DOHH2 (cell line): ENCODE measurements at regions not wholly inside any gene's neighbourhood (a gene's known extent, or its start where the extent isn't known, plus 50 kb on each side); places are given as distances from the start of the nearest gene placed in this dataset.

Experiments used
- H3F3A ChIP-seq: fragments of 200-600 bp; sonication (generic), shearing (Covaris generic); 2 replicates; pipeline ENCODE4 v1.6.0; 2016; ENCODE audit warnings: antibody characterized with exemption, mild to moderate bottlenecking; ENCODE audit not compliant: control insufficient read depth, insufficient read depth
- H3K27ac ChIP-seq: fragments of 200-600 bp; sonication (generic); 2 replicates; pipeline ENCODE4 v1.5.1; 2014; ENCODE audit warnings: low read depth, mild to moderate bottlenecking, low read length, moderate library complexity
- H3K27me3 ChIP-seq: fragments of 200-600 bp; sonication (generic); 2 replicates; pipeline ENCODE4 v1.6.1; 2014; ENCODE audit warnings: mild to moderate bottlenecking, low read length, mixed read lengths; ENCODE audit not compliant: control insufficient read depth
- H3K36me3 ChIP-seq: fragments of 200-600 bp; sonication (generic); 2 replicates; pipeline ENCODE4 v1.6.1; 2014; ENCODE audit warnings: mild to moderate bottlenecking, low read length, moderate library complexity, mixed read lengths; ENCODE audit not compliant: control insufficient read depth
- H3K4me1 ChIP-seq: fragments of 200-600 bp; sonication (generic); 2 replicates; pipeline ENCODE4 v1.6.1; 2014; ENCODE audit warnings: mild to moderate bottlenecking, low read length, mixed read lengths; ENCODE audit not compliant: control insufficient read depth
- H3K4me2 ChIP-seq: fragments of 200-600 bp; sonication (generic); 2 replicates; pipeline ENCODE4 v1.6.0; 2014; ENCODE audit warnings: mild to moderate bottlenecking, low read length, moderate library complexity
- H3K4me3 ChIP-seq: fragments of 200-600 bp; sonication (generic); 2 replicates; pipeline ENCODE4 v1.5.1; 2014; ENCODE audit warnings: mild to moderate bottlenecking, low read length, mixed read lengths
- H3K79me2 ChIP-seq: fragments of 200-600 bp; sonication (generic); 2 replicates; pipeline ENCODE4 v1.6.1; 2014; ENCODE audit warnings: mild to moderate bottlenecking, low read length, mixed read lengths; ENCODE audit not compliant: control insufficient read depth
- H3K9me2 ChIP-seq: fragments of 200-600 bp; sonication (generic); replicated peaks from 2 replicates; pipeline ENCODE4 v1.6.1; 2014; ENCODE audit warnings: mild to moderate bottlenecking, low read length, mixed read lengths; ENCODE audit not compliant: control insufficient read depth
- H3K9me3 ChIP-seq: fragments of 200-600 bp; sonication (generic); 2 replicates; pipeline ENCODE4 v1.6.1; 2014; ENCODE audit warnings: antibody characterized with exemption, low read length, mixed read lengths; ENCODE audit not compliant: control insufficient read depth, insufficient read depth
- H4K20me1 ChIP-seq: fragments of 200-600 bp; sonication (generic); 2 replicates; pipeline ENCODE4 v1.6.0; 2014; ENCODE audit warnings: low read depth, mild to moderate bottlenecking, antibody characterized with exemption, low read length, moderate library complexity; ENCODE audit not compliant: control insufficient read depth, insufficient read depth
- CTCF ChIP-seq: fragments of 200-600 bp; sonication (generic); IDR thresholded peaks from one replicate; pipeline ENCODE4 v1.5.1; 2014; ENCODE audit warnings: antibody characterized with exemption, mild to moderate bottlenecking, low read depth, low read length; ENCODE audit not compliant: poor library complexity, severe bottlenecking
- EZH2phosphoT487 ChIP-seq: fragments of 200-600 bp; sonication (generic); IDR thresholded peaks from 2 replicates; pipeline ENCODE4 v1.6.1; 2017; ENCODE audit warnings: borderline replicate concordance, mild to moderate bottlenecking, antibody characterized with exemption, low read length, moderate library complexity, mixed read lengths

- Histone ChIP-seq H3K79me2 (no peaks in the 10 kb centered on the region), H3K27ac (no peak overlapping the region), H3K4me2 (no peak overlapping the region), H3K9me2 (no peaks in the 10 kb centered on the region), H3K4me1 (no peaks in the 10 kb centered on the region), H3K9me3 (no peaks in the 10 kb centered on the region), H3K27me3 (no peaks in the 10 kb centered on the region), H4K20me1 (no peaks in the 10 kb centered on the region), H3F3A (no peaks in the 10 kb centered on the region), H3K36me3 (no peaks in the 10 kb centered on the region), H3K4me3 (no peak overlapping the region)
- no peak for TF ChIP-seq EZH2phosphoT487
- TF ChIP-seq CTCF, result no peak
Measured at GRCh38 chr15:29434280-29434679, 164.7 kb upstream of the NSMCE3 start.

- Histone ChIP-seq H3K36me3 (no peaks in the 10 kb centered on the region), H3K4me3 (no peak overlapping the region), H3K4me1 (no peaks in the 10 kb centered on the region), H4K20me1 (no peaks in the 10 kb centered on the region), H3K27ac (no peak overlapping the region), H3F3A (no peaks in the 10 kb centered on the region), H3K27me3 (no peaks in the 10 kb centered on the region), H3K79me2 (no peaks in the 10 kb centered on the region), H3K9me2 (no peaks in the 10 kb centered on the region), H3K4me2 (no peak overlapping the region), H3K9me3 (no peaks in the 10 kb centered on the region)
- TF ChIP-seq EZH2phosphoT487 (no peak), CTCF (no peak)
Measured at GRCh38 chr15:29433507-29434248, 164.1 kb upstream of the NSMCE3 start.

- H4K20me1 ChIP-seq, result no peaks in the 10 kb centered on the region
- H3K4me3 ChIP-seq, result no peak overlapping the region
- no peaks in the 10 kb centered on the region for H3K4me1 ChIP-seq
- no peak overlapping the region for H3K27ac ChIP-seq
- H3K9me3 ChIP-seq, result no peaks in the 10 kb centered on the region
- H3K79me2 ChIP-seq, result no peaks in the 10 kb centered on the region
- TF ChIP-seq EZH2phosphoT487 (no peak), CTCF (no peak)
- H3K27me3 ChIP-seq, result no peaks in the 10 kb centered on the region
- H3F3A ChIP-seq, result no peaks in the 10 kb centered on the region
- no peaks in the 10 kb centered on the region for H3K36me3 ChIP-seq
- no peak overlapping the region for H3K4me2 ChIP-seq
- no peaks in the 10 kb centered on the region for H3K9me2 ChIP-seq
Measured at GRCh38 chr15:29433050-29433318, 163.4 kb upstream of the NSMCE3 start.
